Neural cell (in vitro differentiated cells): ENCODE measurements at regions not wholly inside any gene's neighbourhood (a gene's known extent, or its start where the extent isn't known, plus 50 kb on each side); places are given as distances from the start of the nearest gene placed in this dataset.

Source experiments
- EZH2 ChIP-seq: fragments of 200-600, 300-800 bp; shearing (Covaris generic), sonication (generic); IDR thresholded peaks from 2 replicates; pipeline ENCODE4 v1.6.1; 2014; ENCODE audit warnings: antibody characterized with exemption, low read length, borderline replicate concordance, mild to moderate bottlenecking; ENCODE audit not compliant: insufficient read depth, poor library complexity, severe bottlenecking
- RAD21 ChIP-seq: fragments of 450-650 bp; conservative IDR thresholded peaks from 2 replicates; pipeline ENCODE4 v1.6.1; 2014; ENCODE audit warnings: antibody characterized with exemption, mild to moderate bottlenecking, moderate library complexity
- TAF1 ChIP-seq: IDR thresholded peaks from 2 replicates; pipeline ENCODE4 v1.6.1; 2012; ENCODE audit warnings: low read depth
- TF ChIP-seq, protein P1 (sequence below): IDR thresholded peaks from 2 replicates; pipeline ENCODE4 v1.6.1; 2012; ENCODE audit warnings: borderline replicate concordance

DNA sequence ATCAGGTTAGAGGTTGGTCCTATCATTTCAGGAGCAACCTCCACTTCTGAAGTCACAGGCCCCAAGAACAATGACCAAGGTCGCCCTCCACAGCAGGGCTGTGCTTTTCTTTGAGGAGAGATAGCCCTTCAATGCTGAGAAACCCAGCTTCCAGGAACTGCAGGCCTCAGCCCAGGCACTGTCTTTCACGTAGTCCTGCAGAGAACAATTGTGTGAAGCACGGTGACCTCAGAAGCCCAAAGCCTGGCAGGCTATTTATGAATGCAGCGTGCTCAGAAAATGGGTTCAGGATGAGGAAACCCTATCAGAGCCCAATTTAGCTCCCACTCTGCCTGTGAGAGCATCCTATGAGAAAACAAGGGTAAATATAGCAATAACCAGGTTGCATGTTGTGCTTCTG is 388.3 kb downstream of the PLK2 start:
- TF ChIP-seq RAD21 (no peak), TAF1 (no peak), EZH2 (no peak)
- TF ChIP-seq, protein P1, sequence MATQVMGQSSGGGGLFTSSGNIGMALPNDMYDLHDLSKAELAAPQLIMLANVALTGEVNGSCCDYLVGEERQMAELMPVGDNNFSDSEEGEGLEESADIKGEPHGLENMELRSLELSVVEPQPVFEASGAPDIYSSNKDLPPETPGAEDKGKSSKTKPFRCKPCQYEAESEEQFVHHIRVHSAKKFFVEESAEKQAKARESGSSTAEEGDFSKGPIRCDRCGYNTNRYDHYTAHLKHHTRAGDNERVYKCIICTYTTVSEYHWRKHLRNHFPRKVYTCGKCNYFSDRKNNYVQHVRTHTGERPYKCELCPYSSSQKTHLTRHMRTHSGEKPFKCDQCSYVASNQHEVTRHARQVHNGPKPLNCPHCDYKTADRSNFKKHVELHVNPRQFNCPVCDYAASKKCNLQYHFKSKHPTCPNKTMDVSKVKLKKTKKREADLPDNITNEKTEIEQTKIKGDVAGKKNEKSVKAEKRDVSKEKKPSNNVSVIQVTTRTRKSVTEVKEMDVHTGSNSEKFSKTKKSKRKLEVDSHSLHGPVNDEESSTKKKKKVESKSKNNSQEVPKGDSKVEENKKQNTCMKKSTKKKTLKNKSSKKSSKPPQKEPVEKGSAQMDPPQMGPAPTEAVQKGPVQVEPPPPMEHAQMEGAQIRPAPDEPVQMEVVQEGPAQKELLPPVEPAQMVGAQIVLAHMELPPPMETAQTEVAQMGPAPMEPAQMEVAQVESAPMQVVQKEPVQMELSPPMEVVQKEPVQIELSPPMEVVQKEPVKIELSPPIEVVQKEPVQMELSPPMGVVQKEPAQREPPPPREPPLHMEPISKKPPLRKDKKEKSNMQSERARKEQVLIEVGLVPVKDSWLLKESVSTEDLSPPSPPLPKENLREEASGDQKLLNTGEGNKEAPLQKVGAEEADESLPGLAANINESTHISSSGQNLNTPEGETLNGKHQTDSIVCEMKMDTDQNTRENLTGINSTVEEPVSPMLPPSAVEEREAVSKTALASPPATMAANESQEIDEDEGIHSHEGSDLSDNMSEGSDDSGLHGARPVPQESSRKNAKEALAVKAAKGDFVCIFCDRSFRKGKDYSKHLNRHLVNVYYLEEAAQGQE, result no peak
